ENCODE measurements at regions not wholly inside any gene's neighbourhood (a gene's known extent, or its start where the extent isn't known, plus 50 kb on each side); places are given as distances from the start of the nearest gene placed in this dataset.

GRCh38 chrX:125926295-125926694 lies 239.8 kb downstream of the DCAF12L2 start:
- H2AFZ ChIP-seq (replicated peaks) = no peak overlapping the region
- H3K36me3 ChIP-seq = no peaks in the 10 kb centered on the region
- no peaks in the 10 kb centered on the region for H3F3A ChIP-seq (ENCODE audit: low read depth)
- H3K9me3 ChIP-seq (ENCODE audit: low read depth) = peaks cover 7% of the 10 kb centered on the region
- no peak overlapping the region for H3K27ac Mint-ChIP-seq
- no peaks in the 10 kb centered on the region for H3K36me3 Mint-ChIP-seq
- no peaks in the 10 kb centered on the region for H3K27me3 Mint-ChIP-seq (ENCODE audit: insufficient read depth, low read depth)
- H3K4me3 Mint-ChIP-seq = no peak overlapping the region
- H3K9ac ChIP-seq = no peak overlapping the region
- H4K20me1 ChIP-seq (ENCODE audit: low read depth) = no peaks in the 10 kb centered on the region
- H3K4me3 ChIP-seq = no peak overlapping the region
- H3K79me2 ChIP-seq (ENCODE audit: low read depth) = no peaks in the 10 kb centered on the region
- TF ChIP-seq EZH2 (IDR thresholded peaks at IDR 0.05) (no peak), EZH2phosphoT487 (IDR thresholded peaks at IDR 0.05) (no peak), CTCF (IDR thresholded peaks at IDR 0.05) (no peak)
- no peak overlapping the region for H3K27ac ChIP-seq
- H3K4me1 ChIP-seq = no peaks in the 10 kb centered on the region
- H3K4me1 Mint-ChIP-seq = no peaks in the 10 kb centered on the region
- H3K27me3 ChIP-seq = no peaks in the 10 kb centered on the region
- no peak overlapping the region for H3K4me2 ChIP-seq
- peaks cover 4% of the 10 kb centered on the region for H3K9me3 Mint-ChIP-seq
- DNase-seq (ENCODE audit: low spot score) = no peak

- Histone ChIP-seq H2AFZ (replicated peaks) (no peak overlapping the region), H3K36me3 (no peaks in the 10 kb centered on the region), H3K79me2 (ENCODE audit: low read depth) (no peaks in the 10 kb centered on the region), H3K9me3 (ENCODE audit: low read depth) (no peaks in the 10 kb centered on the region), H3K9ac (no peak overlapping the region), H3K4me2 (no peak overlapping the region), H3K4me3 (no peak overlapping the region), H3K27me3 (no peaks in the 10 kb centered on the region), H3K27ac (no peak overlapping the region), H3F3A (ENCODE audit: low read depth) (no peaks in the 10 kb centered on the region), H4K20me1 (ENCODE audit: low read depth) (no peaks in the 10 kb centered on the region), H3K4me1 (no peaks in the 10 kb centered on the region)
- Mint-ChIP-seq H3K36me3 (no peaks in the 10 kb centered on the region), H3K27ac (no peak overlapping the region), H3K4me3 (no peak overlapping the region), H3K27me3 (ENCODE audit: insufficient read depth, low read depth) (no peaks in the 10 kb centered on the region), H3K4me1 (no peaks in the 10 kb centered on the region), H3K9me3 (peaks cover 16% of the 10 kb centered on the region)
- no peak for DNase-seq (ENCODE audit: low spot score)
- no peak for TF ChIP-seq EZH2phosphoT487 (IDR thresholded peaks at IDR 0.05)
- no peak for TF ChIP-seq EZH2 (IDR thresholded peaks at IDR 0.05)
- no peak for TF ChIP-seq CTCF (IDR thresholded peaks at IDR 0.05)
Measured at GRCh38 chrX:125940985-125941384, 225.1 kb downstream of the DCAF12L2 start.

- Histone ChIP-seq H3K27me3 (no peaks in the 10 kb centered on the region), H3K36me3 (no peaks in the 10 kb centered on the region), H2AFZ (replicated peaks) (no peak overlapping the region), H3K9me3 (ENCODE audit: low read depth) (no peaks in the 10 kb centered on the region), H3K79me2 (ENCODE audit: low read depth) (no peaks in the 10 kb centered on the region), H3K4me2 (no peak overlapping the region), H3K4me3 (no peak overlapping the region), H4K20me1 (ENCODE audit: low read depth) (no peaks in the 10 kb centered on the region), H3F3A (ENCODE audit: low read depth) (no peaks in the 10 kb centered on the region), H3K4me1 (no peaks in the 10 kb centered on the region), H3K9ac (no peak overlapping the region), H3K27ac (no peak overlapping the region)
- no peak for DNase-seq (ENCODE audit: low spot score)
- H3K27ac Mint-ChIP-seq = no peak overlapping the region
- TF ChIP-seq CTCF (IDR thresholded peaks at IDR 0.05) (no peak), EZH2phosphoT487 (IDR thresholded peaks at IDR 0.05) (no peak), EZH2 (IDR thresholded peaks at IDR 0.05) (no peak)
- H3K36me3 Mint-ChIP-seq = no peaks in the 10 kb centered on the region
- no peaks in the 10 kb centered on the region for H3K4me1 Mint-ChIP-seq
- no peaks in the 10 kb centered on the region for H3K27me3 Mint-ChIP-seq (ENCODE audit: insufficient read depth, low read depth)
- no peak overlapping the region for H3K4me3 Mint-ChIP-seq
- no peaks in the 10 kb centered on the region for H3K9me3 Mint-ChIP-seq
Measured at GRCh38 chrX:125947501-125947900, 218.6 kb downstream of the DCAF12L2 start.

GRCh38 chrX:125952973-125953372 lies 213.1 kb downstream of the DCAF12L2 start:
- Mint-ChIP-seq H3K27ac (no peak overlapping the region), H3K27me3 (ENCODE audit: insufficient read depth, low read depth) (no peaks in the 10 kb centered on the region), H3K9me3 (no peaks in the 10 kb centered on the region), H3K4me3 (no peak overlapping the region), H3K4me1 (no peaks in the 10 kb centered on the region), H3K36me3 (no peaks in the 10 kb centered on the region)
- Histone ChIP-seq H3K27ac (no peak overlapping the region), H2AFZ (replicated peaks) (no peak overlapping the region), H3K36me3 (no peaks in the 10 kb centered on the region), H4K20me1 (ENCODE audit: low read depth) (no peaks in the 10 kb centered on the region), H3K27me3 (no peaks in the 10 kb centered on the region), H3K9me3 (ENCODE audit: low read depth) (peaks cover 3% of the 10 kb centered on the region), H3K9ac (no peak overlapping the region), H3K4me3 (no peak overlapping the region), H3K79me2 (ENCODE audit: low read depth) (no peaks in the 10 kb centered on the region), H3K4me1 (no peaks in the 10 kb centered on the region), H3K4me2 (no peak overlapping the region), H3F3A (ENCODE audit: low read depth) (no peaks in the 10 kb centered on the region)
- no peak for DNase-seq (ENCODE audit: low spot score)
- TF ChIP-seq EZH2phosphoT487 (IDR thresholded peaks at IDR 0.05) (no peak), EZH2 (IDR thresholded peaks at IDR 0.05) (no peak), CTCF (IDR thresholded peaks at IDR 0.05) (no peak)

All from neural progenitor cell (in vitro differentiated cells).